ENCODE measurements at regions not wholly inside any gene's neighbourhood (a gene's known extent, or its start where the extent isn't known, plus 50 kb on each side); places are given as distances from the start of the nearest gene placed in this dataset.

- no peak for DNase-seq (ENCODE audit: low spot score)
These were observed 154.7 kb upstream of the ZNF536 start for GRCh38 chr19:30217461-30217860.

- DNase-seq (ENCODE audit: low spot score), result no peak
These were observed 152.5 kb upstream of the ZNF536 start for GRCh38 chr19:30219702-30220101.

- DNase-seq (ENCODE audit: low spot score), result no peak
These were observed 151.0 kb upstream of the ZNF536 start for GRCh38 chr19:30221176-30221575.

GRCh38 chr19:30222428-30222873, 149.7 kb upstream of the ZNF536 start:
- DNase-seq (ENCODE audit: low spot score), result no peak

GRCh38 chr19:30222992-30223865, 149.0 kb upstream of the ZNF536 start:
- no peak for DNase-seq (ENCODE audit: low spot score)

GRCh38 chr19:30223866-30224688, 148.1 kb upstream of the ZNF536 start:
- DNase-seq (ENCODE audit: low spot score), result no peak

GRCh38 chr19:30224689-30225606, 147.2 kb upstream of the ZNF536 start:
- DNase-seq (ENCODE audit: low spot score), result no peak

GRCh38 chr19:30225676-30226463, 146.3 kb upstream of the ZNF536 start:
- DNase-seq (ENCODE audit: low spot score), result no peak

- DNase-seq (ENCODE audit: low spot score), result no peak
These were observed 145.6 kb upstream of the ZNF536 start for GRCh38 chr19:30226464-30227011.

GRCh38 chr19:30227012-30227621, 145.1 kb upstream of the ZNF536 start:
- no peak for DNase-seq (ENCODE audit: low spot score)

GRCh38 chr19:30227661-30228112, 144.5 kb upstream of the ZNF536 start:
- DNase-seq (ENCODE audit: low spot score), result no peak

- DNase-seq (ENCODE audit: low spot score), result no peak
These were observed 143.9 kb upstream of the ZNF536 start for GRCh38 chr19:30228113-30228834.

GRCh38 chr19:30228835-30229524, 143.2 kb upstream of the ZNF536 start:
- no peak for DNase-seq (ENCODE audit: low spot score)

- no peak for DNase-seq (ENCODE audit: low spot score)
These were observed 142.5 kb upstream of the ZNF536 start for GRCh38 chr19:30229525-30230174.

GRCh38 chr19:30231408-30232318, 140.5 kb upstream of the ZNF536 start:
- no peak for DNase-seq (ENCODE audit: low spot score)

GRCh38 chr19:30233375-30233774, 138.8 kb upstream of the ZNF536 start:
- DNase-seq (ENCODE audit: low spot score), result no peak

GRCh38 chr19:30235946-30236345, 136.2 kb upstream of the ZNF536 start:
- no peak for DNase-seq (ENCODE audit: low spot score)
